Gastrocnemius medialis (tissue), 4 donors: ENCODE measurements at regions not wholly inside any gene's neighbourhood (a gene's known extent, or its start where the extent isn't known, plus 50 kb on each side); places are given as distances from the start of the nearest gene placed in this dataset.

Experiments used
- CTCF ChIP-seq, 5 experiments: fragments of 450-650 bp in 3 of 5; fragments of 200-600 bp in 2 of 5; sonication (generic) in 2 of 5; IDR thresholded peaks in 4 of 5; conservative IDR thresholded peaks in 1 of 5; 1 replicate in 4 of 5; 2 replicates in 1 of 5; pipeline ENCODE4 v1.5.1; 2016 to 2019; ENCODE audit warnings: antibody characterized with exemption in 5 of 5, mild to moderate bottlenecking in 3 of 5, moderate library complexity in 3 of 5
- POLR2A ChIP-seq, 2 donors: fragments of 450-650 bp; IDR thresholded peaks; one replicate each; pipeline ENCODE4 v1.6.1; 2017; ENCODE audit warnings: antibody characterized with exemption in 2 of 2, mild to moderate bottlenecking in 2 of 2, moderate library complexity in 2 of 2

GRCh38 chr3:77935418-77935817 lies 895.5 kb downstream of the ROBO2 start:
- TF ChIP-seq CTCF (IDR thresholded peaks at IDR 0.05 in 4 of 5, conservative IDR thresholded peaks at IDR 0.05 in 1 of 5) (no peak), POLR2A (IDR thresholded peaks at IDR 0.05) (no peak)
